ENCODE measurements at regions not wholly inside any gene's neighbourhood (a gene's known extent, or its start where the extent isn't known, plus 50 kb on each side); places are given as distances from the start of the nearest gene placed in this dataset.

GRCh38 chr16:66315210-66315825 is 51.2 kb upstream of the CDH5 start:
- intact Hi-C loops (cut with DNase I): no loop called here
- ATAC-seq: peak; percentile 93
- DNase-seq: peak; percentile 61

GRCh38 chr16:66311306-66311705 is 55.2 kb upstream of the CDH5 start:
- no peak for ATAC-seq
- DNase-seq: no peak
- intact Hi-C loops (cut with DNase I): no loop called here

- DNase-seq (no peak), ATAC-seq (no peak)
- intact Hi-C loops (cut with DNase I): no loop called here
Observed at GRCh38 chr16:66309215-66309807, 57.2 kb upstream of the CDH5 start.

GRCh38 chr16:66308096-66308495 is 58.4 kb upstream of the CDH5 start:
- no peak for ATAC-seq
- no peak for DNase-seq
- intact Hi-C loops (cut with DNase I): no loop called here

GRCh38 chr16:66306366-66307150 is 59.9 kb upstream of the CDH5 start:
- no peak for DNase-seq

GRCh38 chr16:66304961-66305360 is 61.5 kb upstream of the CDH5 start:
- ATAC-seq: no peak
- DNase-seq: no peak
- intact Hi-C loops (cut with DNase I): no loop called here

More at GRCh38 chr16:66306366-66307150, 59.9 kb upstream of the CDH5 start:
- intact Hi-C loops (cut with DNase I): no loop called here
- no peak for ATAC-seq

- no peak for DNase-seq
- ATAC-seq: no peak
- intact Hi-C loops (cut with DNase I): no loop called here
Observed at GRCh38 chr16:66304151-66304550, 62.3 kb upstream of the CDH5 start.

- ATAC-seq (no peak), DNase-seq (no peak)
- intact Hi-C loops (cut with DNase I): no loop called here
Observed at GRCh38 chr16:66300501-66300900, 66.0 kb upstream of the CDH5 start.

- DNase-seq (no peak), ATAC-seq (no peak)
Observed at GRCh38 chr16:66300037-66300436, 66.5 kb upstream of the CDH5 start.

GRCh38 chr16:66299349-66299748 is 67.1 kb upstream of the CDH5 start:
- ATAC-seq: no peak
- DNase-seq: no peak
- intact Hi-C loops (cut with DNase I): no loop called here

More at GRCh38 chr16:66300037-66300436, 66.5 kb upstream of the CDH5 start:
- intact Hi-C loops (cut with DNase I): no loop called here

- intact Hi-C loops (cut with DNase I): no loop called here
- ATAC-seq: no peak
- DNase-seq: no peak
Observed at GRCh38 chr16:66298571-66299120, 67.8 kb upstream of the CDH5 start.

- intact Hi-C loops (cut with DNase I): no loop called here
Observed at GRCh38 chr16:66298006-66298405, 68.5 kb upstream of the CDH5 start.

GRCh38 chr16:66296591-66296990 is 69.9 kb upstream of the CDH5 start:
- ATAC-seq (no peak), DNase-seq (no peak)
- intact Hi-C loops (cut with DNase I): no loop called here

More at GRCh38 chr16:66298006-66298405, 68.5 kb upstream of the CDH5 start:
- no peak for ATAC-seq
- no peak for DNase-seq

GRCh38 chr16:66295761-66296546 is 70.5 kb upstream of the CDH5 start:
- intact Hi-C loops (cut with DNase I): no loop called here
- DNase-seq (no peak), ATAC-seq (no peak)

GRCh38 chr16:66295213-66295612 is 71.3 kb upstream of the CDH5 start:
- intact Hi-C loops (cut with DNase I): no loop called here
- ATAC-seq: no peak
- no peak for DNase-seq

- DNase-seq (no peak), ATAC-seq (no peak)
- intact Hi-C loops (cut with DNase I): no loop called here
Observed at GRCh38 chr16:66294507-66294906, 72.0 kb upstream of the CDH5 start.

- DNase-seq (no peak), ATAC-seq (no peak)
- intact Hi-C loops (cut with DNase I): no loop called here
Observed at GRCh38 chr16:66293932-66294331, 72.6 kb upstream of the CDH5 start.

GRCh38 chr16:66293207-66293735 is 73.2 kb upstream of the CDH5 start:
- intact Hi-C loops (cut with DNase I): no loop called here
- no peak for DNase-seq
- no peak for ATAC-seq

GRCh38 chr16:66292241-66292935 is 74.1 kb upstream of the CDH5 start:
- intact Hi-C loops (cut with DNase I): no loop called here
- DNase-seq (no peak), ATAC-seq (no peak)
